Neuron (in vitro differentiated cells): ENCODE measurements at regions not wholly inside any gene's neighbourhood (a gene's known extent, or its start where the extent isn't known, plus 50 kb on each side); places are given as distances from the start of the nearest gene placed in this dataset.

Source experiments
- H2AFZ ChIP-seq: one replicate; pipeline ENCODE4 v1.6.1; 2013; ENCODE audit warnings: low read depth, mild to moderate bottlenecking, inconsistent platforms, low read length, moderate library complexity
- H3K27me3 ChIP-seq: one replicate; pipeline ENCODE4 v1.6.1; 2013; ENCODE audit warnings: low read length; ENCODE audit not compliant: insufficient read depth
- H3K36me3 ChIP-seq: one replicate; pipeline ENCODE4 v1.6.1; 2013; ENCODE audit warnings: low read length; ENCODE audit not compliant: insufficient read depth
- H3K4me1 ChIP-seq: one replicate; pipeline ENCODE4 v1.6.1; 2013; ENCODE audit warnings: low read length; ENCODE audit not compliant: insufficient read depth
- H3K4me3 ChIP-seq: 2 replicates; pipeline ENCODE4 v1.5.1; 2013; ENCODE audit warnings: mild to moderate bottlenecking, low read length, moderate library complexity
- H3K9me3 ChIP-seq: one replicate; pipeline ENCODE4 v1.6.1; 2013; ENCODE audit warnings: low read length

- Histone ChIP-seq H3K36me3 (no peaks in the 10 kb centered on the region), H3K27me3 (peaks cover 7% of the 10 kb centered on the region), H2AFZ (no peak overlapping the region), H3K4me1 (peaks cover under 1% of the 10 kb centered on the region), H3K9me3 (peaks cover 3% of the 10 kb centered on the region), H3K4me3 (no peak overlapping the region)
Measured at GRCh38 chr1:234776876-234777855, 167.2 kb upstream of the IRF2BP2 start.

DNA sequence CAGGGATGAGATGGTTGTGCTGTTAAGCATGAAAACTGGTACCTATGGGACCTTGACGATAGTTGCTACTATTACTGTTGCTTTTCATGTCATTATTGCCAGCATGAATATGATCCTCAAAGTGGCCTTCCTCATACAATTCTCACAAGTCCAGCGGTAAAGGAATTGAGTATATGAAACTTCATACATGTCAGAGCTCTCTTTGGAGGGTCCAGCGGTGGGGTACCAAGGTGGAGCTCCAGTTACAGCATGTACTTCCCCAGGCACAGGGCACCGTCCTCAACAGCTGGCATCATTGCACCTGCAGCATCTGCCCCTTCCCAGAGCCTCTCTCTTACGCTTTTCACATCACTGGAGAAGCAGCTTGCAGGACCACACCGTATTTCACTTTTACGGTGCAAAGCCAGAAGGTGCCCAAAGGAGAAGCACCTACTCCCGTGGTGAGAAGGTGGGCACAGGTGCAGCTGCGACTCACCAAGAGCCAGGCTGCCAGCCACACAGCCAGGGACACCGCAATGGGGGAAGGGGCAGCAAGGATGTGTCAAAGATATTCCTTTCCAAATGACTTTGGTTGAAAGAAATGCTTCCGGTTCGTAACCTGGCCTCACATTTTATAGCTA is 166.4 kb upstream of the IRF2BP2 start:
- Histone ChIP-seq H3K9me3 (peaks cover 3% of the 10 kb centered on the region), H2AFZ (no peak overlapping the region), H3K36me3 (no peaks in the 10 kb centered on the region), H3K4me1 (peaks cover 6% of the 10 kb centered on the region), H3K27me3 (peaks cover 7% of the 10 kb centered on the region), H3K4me3 (no peak overlapping the region)

GRCh38 chr1:234775477-234776246 is 165.7 kb upstream of the IRF2BP2 start:
- Histone ChIP-seq H3K9me3 (peaks cover 3% of the 10 kb centered on the region), H3K4me1 (peaks cover 6% of the 10 kb centered on the region), H3K4me3 (no peak overlapping the region), H2AFZ (no peak overlapping the region), H3K36me3 (no peaks in the 10 kb centered on the region), H3K27me3 (peaks cover 5% of the 10 kb centered on the region)

GRCh38 chr1:234774971-234775370 is 165.0 kb upstream of the IRF2BP2 start:
- no peak overlapping the region for H2AFZ ChIP-seq
- peaks cover 3% of the 10 kb centered on the region for H3K9me3 ChIP-seq
- H3K4me3 ChIP-seq, result no peak overlapping the region
- H3K4me1 ChIP-seq, result peaks cover 12% of the 10 kb centered on the region
- H3K36me3 ChIP-seq, result no peaks in the 10 kb centered on the region
- H3K27me3 ChIP-seq, result peaks cover 3% of the 10 kb centered on the region

GRCh38 chr1:234773936-234774677 is 164.1 kb upstream of the IRF2BP2 start:
- Histone ChIP-seq H3K4me1 (peaks cover 15% of the 10 kb centered on the region), H3K9me3 (peaks cover 3% of the 10 kb centered on the region), H2AFZ (no peak overlapping the region), H3K4me3 (no peak overlapping the region), H3K36me3 (no peaks in the 10 kb centered on the region), H3K27me3 (peaks cover 3% of the 10 kb centered on the region)

GRCh38 chr1:234772345-234773147 is 162.6 kb upstream of the IRF2BP2 start:
- H3K9me3 ChIP-seq, result peaks cover 3% of the 10 kb centered on the region
- peaks cover 3% of the 10 kb centered on the region for H3K27me3 ChIP-seq
- H2AFZ ChIP-seq, result no peak overlapping the region
- H3K4me1 ChIP-seq, result peaks cover 15% of the 10 kb centered on the region
- H3K4me3 ChIP-seq, result no peak overlapping the region
- H3K36me3 ChIP-seq, result no peaks in the 10 kb centered on the region

- Histone ChIP-seq H3K36me3 (no peaks in the 10 kb centered on the region), H3K9me3 (peaks cover 3% of the 10 kb centered on the region), H2AFZ (no peak overlapping the region), H3K4me3 (no peak overlapping the region), H3K27me3 (peaks cover 3% of the 10 kb centered on the region), H3K4me1 (peaks cover 15% of the 10 kb centered on the region)
Measured at GRCh38 chr1:234771642-234772344, 161.8 kb upstream of the IRF2BP2 start.

- H3K4me1 ChIP-seq, result peaks cover 15% of the 10 kb centered on the region
- no peaks in the 10 kb centered on the region for H3K36me3 ChIP-seq
- H2AFZ ChIP-seq, result no peak overlapping the region
- H3K9me3 ChIP-seq, result no peaks in the 10 kb centered on the region
- H3K27me3 ChIP-seq, result no peaks in the 10 kb centered on the region
- no peak overlapping the region for H3K4me3 ChIP-seq
Measured at GRCh38 chr1:234770924-234771540, 161.1 kb upstream of the IRF2BP2 start.

DNA sequence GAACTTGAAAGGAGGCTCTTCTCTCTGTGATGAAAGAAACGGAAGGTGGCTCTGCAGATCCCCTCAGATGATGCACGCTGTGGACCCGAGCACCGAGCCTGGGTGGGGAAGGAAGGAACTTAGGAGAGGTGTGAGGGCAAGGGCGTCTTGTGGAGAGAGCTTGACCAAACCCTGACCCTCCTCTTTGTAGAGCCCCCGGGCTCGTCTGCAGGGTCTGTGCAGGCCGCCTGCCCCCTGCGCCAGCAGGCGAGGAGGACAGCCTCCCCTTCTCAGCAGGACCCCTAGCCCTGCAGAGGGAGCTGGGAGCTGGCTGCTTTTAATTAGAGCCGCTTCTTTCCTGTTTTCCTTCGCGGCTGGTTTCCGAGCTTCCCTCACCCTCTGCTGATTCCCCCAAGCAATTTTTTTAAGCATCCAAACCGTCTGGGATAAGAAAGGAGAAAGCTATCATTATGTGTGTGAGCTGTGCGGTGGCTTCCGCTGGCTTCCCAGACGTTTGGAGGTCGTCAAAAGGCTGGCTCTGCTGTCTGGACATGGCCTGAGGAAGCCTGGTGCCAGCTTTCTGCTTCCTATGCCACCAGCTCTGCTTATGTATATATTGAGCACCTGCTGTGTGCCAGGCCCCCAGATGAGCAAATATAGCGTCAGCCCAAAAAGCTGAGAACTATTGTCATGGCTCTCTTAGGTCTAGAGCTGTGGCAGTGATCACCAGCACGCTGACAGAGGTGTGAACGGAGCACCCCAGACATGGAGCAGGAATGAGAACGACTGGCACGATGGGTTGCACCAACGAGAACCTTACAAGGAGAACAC is 160.2 kb upstream of the IRF2BP2 start:
- Histone ChIP-seq H3K4me1 (peaks cover 15% of the 10 kb centered on the region), H3K9me3 (no peaks in the 10 kb centered on the region), H3K27me3 (no peaks in the 10 kb centered on the region), H3K4me3 (no peak overlapping the region), H3K36me3 (no peaks in the 10 kb centered on the region), H2AFZ (no peak overlapping the region)

- H3K9me3 ChIP-seq, result no peaks in the 10 kb centered on the region
- H3K4me1 ChIP-seq, result peaks cover 15% of the 10 kb centered on the region
- H2AFZ ChIP-seq, result no peak overlapping the region
- no peak overlapping the region for H3K4me3 ChIP-seq
- no peaks in the 10 kb centered on the region for H3K27me3 ChIP-seq
- no peaks in the 10 kb centered on the region for H3K36me3 ChIP-seq
Measured at GRCh38 chr1:234769284-234769985, 159.5 kb upstream of the IRF2BP2 start.
